Smooth muscle cell (in vitro differentiated cells): ENCODE measurements at regions not wholly inside any gene's neighbourhood (a gene's known extent, or its start where the extent isn't known, plus 50 kb on each side); places are given as distances from the start of the nearest gene placed in this dataset.

ENCODE experiments used
- DNase-seq: peaks from one replicate; lab custom pipeline; 2025; ENCODE audit not compliant: unreplicated experiment; lab: John Stamatoyannopoulos, UW
- H2AFZ ChIP-seq: fragments of 200-600 bp; sonication (generic); 2 replicates; pipeline ENCODE4 v1.6.0; 2016; ENCODE audit warnings: antibody characterized with exemption, low read depth, mild to moderate bottlenecking
- H3F3A ChIP-seq: fragments of 200-600 bp; sonication (generic); 2 replicates; pipeline ENCODE4 v1.6.0; 2017; ENCODE audit warnings: antibody characterized with exemption, low read depth
- H3K27ac ChIP-seq: fragments of 200-600 bp; sonication (generic); 2 replicates; pipeline ENCODE4 v1.5.1; 2016; ENCODE audit warnings: low read depth, mild to moderate bottlenecking
- H3K27me3 ChIP-seq: fragments of 200-600 bp; sonication (generic); 2 replicates; pipeline ENCODE4 v1.6.1; 2016; ENCODE audit warnings: low read depth, mild to moderate bottlenecking
- H3K36me3 ChIP-seq: fragments of 200-600 bp; sonication (generic); 2 replicates; pipeline ENCODE4 v1.5.1; 2016; ENCODE audit warnings: low read depth
- H3K4me1 ChIP-seq: fragments of 200-600 bp; sonication (generic); 2 replicates; pipeline ENCODE4 v1.5.1; 2016; ENCODE audit warnings: low read depth
- H3K4me2 ChIP-seq: fragments of 200-600 bp; sonication (generic); 2 replicates; pipeline ENCODE4 v1.6.0; 2016; ENCODE audit warnings: mild to moderate bottlenecking
- H3K4me3 ChIP-seq: fragments of 200-600 bp; sonication (generic); 2 replicates; pipeline ENCODE4 v1.5.1; 2016; ENCODE audit warnings: mild to moderate bottlenecking
- H3K79me2 ChIP-seq: fragments of 200-600 bp; sonication (generic); 2 replicates; pipeline ENCODE4 v1.6.0; 2016; ENCODE audit warnings: low read depth, mild to moderate bottlenecking
- H3K9ac ChIP-seq: fragments of 200-600 bp; sonication (generic); 2 replicates; pipeline ENCODE4 v1.6.0; 2016; ENCODE audit warnings: low read depth
- H3K9me3 ChIP-seq: fragments of 200-600 bp; sonication (generic); replicated peaks from 2 replicates; pipeline ENCODE4 v1.5.1; 2016; ENCODE audit warnings: low read depth
- H4K20me1 ChIP-seq: fragments of 200-600 bp; sonication (generic); 2 replicates; pipeline ENCODE4 v1.6.0; 2016; ENCODE audit warnings: low read depth
- WGBS: methylation state at CpG from one replicate; pipeline ENCODE4 v1.1.7; 2016; ENCODE audit warnings: low lambda C conversion rate; 5-methylcytosine and 5-hydroxymethylcytosine counted together
- TF ChIP-seq, protein P1 (sequence below): fragments of 200-600 bp; sonication (generic); IDR thresholded peaks from 2 replicates; pipeline ENCODE4 v1.5.1; 2017; ENCODE audit warnings: borderline replicate concordance, mild to moderate bottlenecking, antibody characterized with exemption; ENCODE audit not compliant: insufficient read depth, poor library complexity, severe bottlenecking

DNA sequence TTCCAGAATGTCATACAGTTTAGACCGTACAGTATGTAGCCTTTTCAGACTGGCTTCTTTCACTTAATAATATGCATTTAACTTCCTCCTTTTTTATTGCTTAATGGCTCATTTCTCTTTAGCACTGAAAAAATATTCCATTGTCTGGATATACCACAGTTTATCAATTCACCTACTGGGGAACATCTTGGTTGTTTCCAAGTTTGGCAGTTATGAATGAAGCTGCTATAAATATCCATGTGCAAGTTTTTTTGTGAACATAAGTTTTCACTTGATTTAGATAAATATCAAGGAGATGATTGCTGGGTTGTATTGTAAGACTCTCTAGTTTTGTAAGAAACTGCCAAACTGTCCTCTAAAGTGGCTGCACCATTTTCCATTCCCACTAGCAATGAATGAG, 375.5 kb downstream of the PCDH18 start:
- no peak for DNase-seq
- Histone ChIP-seq H3K4me1 (no peaks in the 10 kb centered on the region), H3K9me3 (no peaks in the 10 kb centered on the region), H3K36me3 (no peaks in the 10 kb centered on the region), H4K20me1 (no peaks in the 10 kb centered on the region), H3F3A (no peaks in the 10 kb centered on the region), H3K4me3 (no peak overlapping the region), H3K9ac (no peak overlapping the region), H3K4me2 (no peak overlapping the region), H3K79me2 (no peaks in the 10 kb centered on the region), H3K27me3 (no peaks in the 10 kb centered on the region), H3K27ac (no peak overlapping the region), H2AFZ (no peak overlapping the region)
- 87% methylated on average over 1 of the region's 1 CpG for WGBS
- TF ChIP-seq, protein P1, sequence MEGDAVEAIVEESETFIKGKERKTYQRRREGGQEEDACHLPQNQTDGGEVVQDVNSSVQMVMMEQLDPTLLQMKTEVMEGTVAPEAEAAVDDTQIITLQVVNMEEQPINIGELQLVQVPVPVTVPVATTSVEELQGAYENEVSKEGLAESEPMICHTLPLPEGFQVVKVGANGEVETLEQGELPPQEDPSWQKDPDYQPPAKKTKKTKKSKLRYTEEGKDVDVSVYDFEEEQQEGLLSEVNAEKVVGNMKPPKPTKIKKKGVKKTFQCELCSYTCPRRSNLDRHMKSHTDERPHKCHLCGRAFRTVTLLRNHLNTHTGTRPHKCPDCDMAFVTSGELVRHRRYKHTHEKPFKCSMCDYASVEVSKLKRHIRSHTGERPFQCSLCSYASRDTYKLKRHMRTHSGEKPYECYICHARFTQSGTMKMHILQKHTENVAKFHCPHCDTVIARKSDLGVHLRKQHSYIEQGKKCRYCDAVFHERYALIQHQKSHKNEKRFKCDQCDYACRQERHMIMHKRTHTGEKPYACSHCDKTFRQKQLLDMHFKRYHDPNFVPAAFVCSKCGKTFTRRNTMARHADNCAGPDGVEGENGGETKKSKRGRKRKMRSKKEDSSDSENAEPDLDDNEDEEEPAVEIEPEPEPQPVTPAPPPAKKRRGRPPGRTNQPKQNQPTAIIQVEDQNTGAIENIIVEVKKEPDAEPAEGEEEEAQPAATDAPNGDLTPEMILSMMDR, result no peak

DNA sequence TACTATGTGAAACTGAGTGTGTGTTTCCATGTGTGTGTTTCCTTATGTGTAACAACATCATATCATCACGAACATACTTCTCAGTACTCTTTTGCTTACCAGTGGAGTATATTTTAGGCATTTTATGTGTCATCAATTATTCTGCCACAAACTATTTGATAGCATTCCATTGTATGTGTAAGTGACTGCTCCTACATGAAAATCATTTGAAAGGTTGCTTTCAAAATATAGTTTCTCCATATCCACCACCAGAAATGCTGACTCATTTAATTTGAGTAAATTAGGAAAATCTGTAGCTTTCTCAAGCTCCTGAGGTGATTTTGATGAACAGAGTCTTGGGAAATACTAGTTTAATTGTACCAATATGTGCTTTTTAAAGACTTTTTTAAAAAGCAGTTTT, 376.2 kb downstream of the PCDH18 start:
- TF ChIP-seq, protein P1, result no peak
- Histone ChIP-seq H3K4me2 (no peak overlapping the region), H3K27ac (no peak overlapping the region), H3K4me3 (no peak overlapping the region), H4K20me1 (no peaks in the 10 kb centered on the region), H3K9me3 (no peaks in the 10 kb centered on the region), H3K4me1 (no peaks in the 10 kb centered on the region), H3F3A (no peaks in the 10 kb centered on the region), H3K36me3 (no peaks in the 10 kb centered on the region), H2AFZ (no peak overlapping the region), H3K79me2 (no peaks in the 10 kb centered on the region), H3K27me3 (no peaks in the 10 kb centered on the region), H3K9ac (no peak overlapping the region)
- WGBS, result 94% methylated on average over 1 of the region's 1 CpG
- DNase-seq, result no peak

DNA sequence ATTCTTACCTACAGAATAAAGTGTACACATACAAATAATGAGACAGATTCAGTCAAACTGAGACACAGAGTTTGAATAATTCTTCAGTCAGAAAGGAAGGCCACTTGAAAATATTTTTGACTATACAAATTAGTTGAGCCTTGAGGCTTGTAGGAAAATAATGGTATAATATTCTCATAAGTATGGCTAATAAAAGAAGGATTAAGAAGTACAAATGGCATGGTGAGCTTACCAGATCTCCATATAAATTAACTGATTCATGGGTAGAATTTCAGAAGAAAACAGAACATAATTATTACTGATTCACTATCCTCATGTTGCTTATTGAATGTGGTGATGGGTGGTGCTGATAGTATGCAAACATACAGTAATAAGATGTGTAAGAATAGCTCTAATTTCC, 401.1 kb downstream of the PCDH18 start:
- Histone ChIP-seq H4K20me1 (no peaks in the 10 kb centered on the region), H3K36me3 (no peaks in the 10 kb centered on the region), H3K4me3 (no peak overlapping the region), H3K4me2 (no peak overlapping the region), H3K9ac (no peak overlapping the region), H3K4me1 (no peaks in the 10 kb centered on the region), H3K27me3 (no peaks in the 10 kb centered on the region), H3F3A (no peaks in the 10 kb centered on the region), H3K79me2 (no peaks in the 10 kb centered on the region), H3K27ac (no peak overlapping the region), H3K9me3 (no peaks in the 10 kb centered on the region), H2AFZ (no peak overlapping the region)
- DNase-seq, result no peak
- TF ChIP-seq, protein P1, result no peak

DNA sequence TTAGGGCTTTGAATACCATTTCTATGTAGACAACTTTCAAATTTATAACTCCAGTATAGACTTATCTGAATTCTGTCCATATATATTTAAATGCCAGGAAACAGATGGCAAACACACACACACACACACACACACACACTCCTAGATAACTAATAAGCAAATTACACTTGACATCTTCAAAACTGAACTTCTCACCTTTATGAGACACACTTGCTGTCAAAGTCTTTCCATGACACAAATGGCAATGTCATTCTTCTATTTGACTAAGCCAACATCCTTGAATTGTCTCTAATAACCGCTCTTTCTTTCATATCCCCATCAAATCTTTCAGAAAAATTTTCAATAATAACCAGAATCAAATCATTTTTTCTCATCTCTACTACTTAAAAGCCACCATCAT, 402.4 kb downstream of the PCDH18 start:
- no peaks in the 10 kb centered on the region for H3K9me3 ChIP-seq
- no peak overlapping the region for H3K4me3 ChIP-seq
- H3K4me1 ChIP-seq, result no peaks in the 10 kb centered on the region
- no peak overlapping the region for H3K4me2 ChIP-seq
- H3K36me3 ChIP-seq, result no peaks in the 10 kb centered on the region
- no peak for DNase-seq
- H4K20me1 ChIP-seq, result no peaks in the 10 kb centered on the region
- H3F3A ChIP-seq, result no peaks in the 10 kb centered on the region
- no peaks in the 10 kb centered on the region for H3K27me3 ChIP-seq
- H3K9ac ChIP-seq, result no peak overlapping the region
- TF ChIP-seq, protein P1, result no peak
- peak overlapping the region; percentile 51 for H2AFZ ChIP-seq
- no peaks in the 10 kb centered on the region for H3K79me2 ChIP-seq
- WGBS, result 90% methylated on average over 1 of the region's 1 CpG
- no peak overlapping the region for H3K27ac ChIP-seq
